CD14-positive monocyte (primary cell): ENCODE measurements at regions not wholly inside any gene's neighbourhood (a gene's known extent, or its start where the extent isn't known, plus 50 kb on each side); places are given as distances from the start of the nearest gene placed in this dataset.

ENCODE experiments used
- DNase-seq, 3 donors: peaks; one replicate each; pipeline ENCODE4 v3.0.0-alpha.2; 2011 to 2022
- H2AFZ ChIP-seq: 2 replicates; pipeline ENCODE4 v1.6.0; 2012; ENCODE audit warnings: mild to moderate bottlenecking, low read depth, low read length, inconsistent platforms; ENCODE audit not compliant: insufficient read depth, poor library complexity, severe bottlenecking
- H3K27ac ChIP-seq, 2 donors: 1 replicate in 1 of 2; 2 replicates in 1 of 2; pipeline ENCODE4 v1.5.1; 2012 to 2013; ENCODE audit warnings: low read length in 2 of 2, control low read depth in 1 of 2, inconsistent platforms in 1 of 2, low read depth in 1 of 2, mild to moderate bottlenecking in 1 of 2
- H3K27me3 ChIP-seq, 2 donors: one replicate each; pipeline versions ENCODE4 v1.6.0 to v1.6.1; 2011 to 2013; ENCODE audit warnings: low read length in 2 of 2; ENCODE audit not compliant: control insufficient read depth in 2 of 2, insufficient read depth in 2 of 2
- H3K36me3 ChIP-seq, 2 donors: replicated peaks in 1 of 2; 1 replicate in 1 of 2; 2 replicates in 1 of 2; pipeline versions ENCODE4 v1.5.1 to v1.6.1; 2012 to 2013; ENCODE audit warnings: low read length in 2 of 2, control low read depth in 1 of 2, inconsistent platforms in 1 of 2, mild to moderate bottlenecking in 1 of 2; ENCODE audit not compliant: insufficient read depth in 2 of 2, control insufficient read depth in 1 of 2
- H3K4me1 ChIP-seq, 2 donors: 1 replicate in 1 of 2; 2 replicates in 1 of 2; pipeline versions ENCODE4 v1.5.1 to v1.6.1; 2012 to 2013; ENCODE audit warnings: low read length in 2 of 2, control low read depth in 1 of 2, inconsistent platforms in 1 of 2, mild to moderate bottlenecking in 1 of 2, moderate library complexity in 1 of 2; ENCODE audit not compliant: insufficient read depth in 2 of 2, control insufficient read depth in 1 of 2
- H3K4me2 ChIP-seq: replicated peaks from 2 replicates; pipeline ENCODE3; 2012; ENCODE audit warnings: low read length, moderate library complexity, mild to moderate bottlenecking; ENCODE audit not compliant: poor library complexity, severe bottlenecking; ENCODE audit errors: extremely low read depth
- H3K4me3 ChIP-seq, 3 experiments: fragments of 200-600 bp in 1 of 3; sonication (generic) in 1 of 3; replicated peaks in 1 of 3; 1 replicate in 2 of 3; 2 replicates in 1 of 3; pipeline ENCODE4 v1.5.1; 2011 to 2013; ENCODE audit warnings: low read length in 3 of 3, mild to moderate bottlenecking in 3 of 3, control low read depth in 2 of 3, low read depth in 2 of 3, inconsistent platforms in 1 of 3, moderate library complexity in 1 of 3
- H3K79me2 ChIP-seq: 2 replicates; pipeline ENCODE4 v1.6.0; 2012; ENCODE audit warnings: mild to moderate bottlenecking, control low read depth, inconsistent platforms, low read length, moderate library complexity; ENCODE audit not compliant: insufficient read depth
- H3K9ac ChIP-seq: 2 replicates; pipeline ENCODE4 v1.6.0; 2017; ENCODE audit warnings: low read length, mild to moderate bottlenecking; ENCODE audit not compliant: insufficient read depth, poor library complexity, severe bottlenecking
- H3K9me3 ChIP-seq, 2 donors: replicated peaks in 1 of 2; 1 replicate in 1 of 2; 2 replicates in 1 of 2; pipeline versions ENCODE4 v1.5.1 to v1.6.1; 2012 to 2013; ENCODE audit warnings: low read length in 2 of 2, control low read depth in 1 of 2; ENCODE audit not compliant: control insufficient read depth in 1 of 2, insufficient read depth in 1 of 2
- H4K20me1 ChIP-seq: 2 replicates; pipeline ENCODE4 v1.6.0; 2012; ENCODE audit warnings: mild to moderate bottlenecking, low read length, control low read depth, moderate library complexity; ENCODE audit not compliant: insufficient read depth
- H3K27ac Mint-ChIP-seq, 7 donors: one replicate each; pipeline ENCODE4 v1.8.0; 2020; ENCODE audit warnings: mild to moderate bottlenecking in 7 of 7, mixed read lengths in 7 of 7, moderate library complexity in 6 of 7, inconsistent platforms in 2 of 7
- H3K27me3 Mint-ChIP-seq, 3 donors: one replicate each; pipeline ENCODE4 v1.8.0; 2021 to 2022; ENCODE audit warnings: low read depth in 3 of 3, mild to moderate bottlenecking in 3 of 3, mixed read lengths in 3 of 3, moderate library complexity in 3 of 3, inconsistent platforms in 1 of 3
- H3K36me3 Mint-ChIP-seq, 2 donors: one replicate each; pipeline ENCODE4 v1.8.0; 2020; ENCODE audit warnings: mixed read lengths in 2 of 2, inconsistent platforms in 1 of 2, mild to moderate bottlenecking in 1 of 2
- H3K4me1 Mint-ChIP-seq: one replicate; pipeline ENCODE4 v1.8.0; 2020; ENCODE audit warnings: mild to moderate bottlenecking, mixed read lengths
- H3K4me3 Mint-ChIP-seq, 2 donors: one replicate each; pipeline ENCODE4 v1.8.0; 2020; ENCODE audit warnings: mild to moderate bottlenecking in 2 of 2, mixed read lengths in 2 of 2, moderate library complexity in 1 of 2
- H3K9me3 Mint-ChIP-seq, 7 donors: one replicate each; pipeline ENCODE4 v1.8.0; 2020 to 2022; ENCODE audit warnings: mixed read lengths in 7 of 7, mild to moderate bottlenecking in 6 of 7, moderate library complexity in 6 of 7, inconsistent platforms in 2 of 7
- WGBS: methylation state at CpG from one replicate; pipeline ENCODE4 v1.1.5; 2013; ENCODE audit warnings: missing lambda C conversion rate; ENCODE audit not compliant: insufficient coverage; 5-methylcytosine and 5-hydroxymethylcytosine counted together
- intact Hi-C, 2 donors: fragments of 100-400 bp; cut with micrococcal nuclease; formaldehyde crosslinking; loops; one replicate each; pipeline versions ENCODE4 v1.15.0 to v1.15.1; 2023
- TF ChIP-seq, protein P1 (sequence below): fragments of 200-600 bp; IDR thresholded peaks from one replicate; pipeline ENCODE4 v1.8.0; 2022; ENCODE audit warnings: antibody characterized with exemption, mild to moderate bottlenecking

DNA sequence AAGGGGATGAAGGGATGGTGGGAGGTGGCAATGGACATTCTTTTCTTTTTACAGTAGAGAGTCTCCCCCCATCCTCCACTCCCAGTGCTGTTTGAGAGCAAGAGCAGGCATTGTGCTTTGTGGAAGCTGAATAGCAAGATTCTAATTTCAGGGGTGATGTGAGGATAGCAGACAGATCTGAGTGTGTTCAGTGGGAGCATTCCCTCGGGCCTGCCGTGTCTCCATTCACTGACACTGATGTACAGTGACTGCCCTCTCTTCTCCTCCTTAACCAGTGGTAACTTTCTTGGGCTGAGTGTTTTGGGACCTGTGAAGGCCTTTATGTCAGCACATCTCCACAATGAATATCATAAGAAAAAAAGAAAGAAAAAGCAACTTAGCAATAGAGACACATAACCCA is 396.6 kb upstream of the RPS6KA3 start:
- no peaks in the 10 kb centered on the region for H3K4me1 Mint-ChIP-seq

DNA sequence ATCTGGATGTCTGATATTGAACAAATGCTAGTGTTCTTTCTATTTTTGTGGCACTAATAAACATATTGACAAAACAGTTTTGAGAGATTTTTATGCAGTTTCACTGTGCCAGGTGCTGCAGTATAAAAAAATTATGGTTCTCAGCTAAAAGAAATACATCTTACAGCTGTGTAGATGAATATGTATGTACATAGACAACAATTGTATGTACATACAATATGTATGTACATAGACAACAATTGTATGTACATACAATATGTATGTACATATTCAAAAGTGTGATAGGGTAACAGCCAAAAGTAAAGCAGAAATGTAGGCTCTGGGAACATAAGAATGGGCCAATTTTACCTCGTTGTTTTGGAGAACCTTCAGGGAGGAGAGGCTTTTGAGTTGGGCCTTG is 390.0 kb upstream of the RPS6KA3 start:
- Histone ChIP-seq H3K79me2 (no peaks in the 10 kb centered on the region), H3K4me3 (no peak overlapping the region), H2AFZ (no peak overlapping the region), H3K4me2 (no peak overlapping the region), H4K20me1 (no peaks in the 10 kb centered on the region), H3K27me3 (no peaks in the 10 kb centered on the region), H3K27ac (no peak overlapping the region), H3K36me3 (no peaks in the 10 kb centered on the region), H3K9me3 (no peaks in the 10 kb centered on the region), H3K9ac (no peak overlapping the region), H3K4me1 (no peaks in the 10 kb centered on the region)
- peaks cover 0 to 2% (median 0%) of the 10 kb centered on the region in 3 donors for H3K27me3 Mint-ChIP-seq
- H3K36me3 Mint-ChIP-seq, result no peaks in the 10 kb centered on the region
- H3K4me1 Mint-ChIP-seq, result no peaks in the 10 kb centered on the region
- H3K9me3 Mint-ChIP-seq, result peaks cover 0 to 2% (median 0%) of the 10 kb centered on the region in 7 donors
- DNase-seq, result no peak
- intact Hi-C loops, result no loop called here
- no CpG with 5 or more reads among the region's 1 CpG for WGBS
- no peak overlapping the region for H3K4me3 Mint-ChIP-seq
- TF ChIP-seq, protein P1, sequence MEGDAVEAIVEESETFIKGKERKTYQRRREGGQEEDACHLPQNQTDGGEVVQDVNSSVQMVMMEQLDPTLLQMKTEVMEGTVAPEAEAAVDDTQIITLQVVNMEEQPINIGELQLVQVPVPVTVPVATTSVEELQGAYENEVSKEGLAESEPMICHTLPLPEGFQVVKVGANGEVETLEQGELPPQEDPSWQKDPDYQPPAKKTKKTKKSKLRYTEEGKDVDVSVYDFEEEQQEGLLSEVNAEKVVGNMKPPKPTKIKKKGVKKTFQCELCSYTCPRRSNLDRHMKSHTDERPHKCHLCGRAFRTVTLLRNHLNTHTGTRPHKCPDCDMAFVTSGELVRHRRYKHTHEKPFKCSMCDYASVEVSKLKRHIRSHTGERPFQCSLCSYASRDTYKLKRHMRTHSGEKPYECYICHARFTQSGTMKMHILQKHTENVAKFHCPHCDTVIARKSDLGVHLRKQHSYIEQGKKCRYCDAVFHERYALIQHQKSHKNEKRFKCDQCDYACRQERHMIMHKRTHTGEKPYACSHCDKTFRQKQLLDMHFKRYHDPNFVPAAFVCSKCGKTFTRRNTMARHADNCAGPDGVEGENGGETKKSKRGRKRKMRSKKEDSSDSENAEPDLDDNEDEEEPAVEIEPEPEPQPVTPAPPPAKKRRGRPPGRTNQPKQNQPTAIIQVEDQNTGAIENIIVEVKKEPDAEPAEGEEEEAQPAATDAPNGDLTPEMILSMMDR, result no peak
- H3K27ac Mint-ChIP-seq, result no peak overlapping the region

More for the DNA sequence above, 396.6 kb upstream of the RPS6KA3 start:
- Mint-ChIP-seq H3K36me3 (no peaks in the 10 kb centered on the region), H3K4me3 (no peak overlapping the region), H3K27me3 (peaks cover 0 to 2% (median 0%) of the 10 kb centered on the region in 3 donors), H3K9me3 (peaks cover 0 to 2% (median 0%) of the 10 kb centered on the region in 7 donors), H3K27ac (no peak overlapping the region)
- Histone ChIP-seq H3K4me2 (no peak overlapping the region), H3K27me3 (no peaks in the 10 kb centered on the region), H3K79me2 (no peaks in the 10 kb centered on the region), H3K27ac (no peak overlapping the region), H3K36me3 (no peaks in the 10 kb centered on the region), H4K20me1 (no peaks in the 10 kb centered on the region), H3K9me3 (no peaks in the 10 kb centered on the region), H3K4me3 (no peak overlapping the region), H2AFZ (no peak overlapping the region), H3K9ac (no peak overlapping the region), H3K4me1 (no peaks in the 10 kb centered on the region)
- DNase-seq, result no peak
- intact Hi-C loops, result no loop called here
- WGBS, result no CpG with 5 or more reads among the region's 2 CpGs
- TF ChIP-seq, protein P1, result no peak
